Body of pancreas (tissue), 4 donors: ENCODE measurements at regions not wholly inside any gene's neighbourhood (a gene's known extent, or its start where the extent isn't known, plus 50 kb on each side); places are given as distances from the start of the nearest gene placed in this dataset.

Experiments used
- ATAC-seq: fragments of 150-250 bp; one replicate; pipeline ENCODE4 v1.9.1; 2016
- DNase-seq, 4 donors: peaks; one replicate each; pipeline ENCODE4 v3.0.0-alpha.2; 2019
- H3K27ac ChIP-seq, 4 donors: fragments of 200-600 bp; sonication (generic); 1 replicate in 3 of 4; 2 replicates in 1 of 4; pipeline versions ENCODE4 v1.5.1 to v1.6.1; 2016 to 2019; ENCODE audit warnings: mild to moderate bottlenecking in 1 of 4, mixed read lengths in 1 of 4, moderate library complexity in 1 of 4
- H3K27me3 ChIP-seq, 2 donors: fragments of 200-600 bp; sonication (generic); one replicate each; pipeline ENCODE4 v1.6.0; 2016; ENCODE audit warnings: mild to moderate bottlenecking in 1 of 2
- H3K36me3 ChIP-seq, 2 donors: fragments of 200-600 bp; sonication (generic); replicated peaks in 1 of 2; 2 replicates each; pipeline ENCODE4 v1.5.1; 2016; ENCODE audit warnings: low read depth in 2 of 2; ENCODE audit not compliant: insufficient read depth in 1 of 2
- H3K4me1 ChIP-seq: fragments of 200-600 bp; sonication (generic); one replicate; pipeline ENCODE4 v1.6.0; 2016
- H3K4me3 ChIP-seq, 2 donors: fragments of 200-600 bp; sonication (generic); 1 replicate in 1 of 2; 2 replicates in 1 of 2; pipeline ENCODE4 v1.5.1; 2016 to 2019
- H3K9me3 ChIP-seq, 3 donors: fragments of 200-600 bp; sonication (generic); 1 replicate in 2 of 3; 2 replicates in 1 of 3; pipeline ENCODE4 v1.5.1; 2016
- POLR2A ChIP-seq, 3 donors: fragments of 450-650 bp; IDR thresholded peaks; one replicate each; pipeline ENCODE4 v1.6.1; 2016; ENCODE audit warnings: antibody characterized with exemption in 3 of 3, mild to moderate bottlenecking in 2 of 3
- WGBS, 2 donors: methylation state at CpG; one replicate each; pipeline ENCODE4 v1.1.5; 2017; 5-methylcytosine and 5-hydroxymethylcytosine counted together
- intact Hi-C: fragments of 100-400 bp; cut with DNase I; formaldehyde crosslinking; loops from one replicate; pipeline ENCODE4 v1.15.1; 2023
- TF ChIP-seq, protein P1 (sequence below), 7 experiments: fragments of 450-650 bp in 4 of 7; fragments of 200-600 bp in 3 of 7; sonication (generic) in 3 of 7; IDR thresholded peaks; one replicate each; pipeline ENCODE4 v1.5.1; 2016 to 2019; ENCODE audit warnings: antibody characterized with exemption in 7 of 7

DNA sequence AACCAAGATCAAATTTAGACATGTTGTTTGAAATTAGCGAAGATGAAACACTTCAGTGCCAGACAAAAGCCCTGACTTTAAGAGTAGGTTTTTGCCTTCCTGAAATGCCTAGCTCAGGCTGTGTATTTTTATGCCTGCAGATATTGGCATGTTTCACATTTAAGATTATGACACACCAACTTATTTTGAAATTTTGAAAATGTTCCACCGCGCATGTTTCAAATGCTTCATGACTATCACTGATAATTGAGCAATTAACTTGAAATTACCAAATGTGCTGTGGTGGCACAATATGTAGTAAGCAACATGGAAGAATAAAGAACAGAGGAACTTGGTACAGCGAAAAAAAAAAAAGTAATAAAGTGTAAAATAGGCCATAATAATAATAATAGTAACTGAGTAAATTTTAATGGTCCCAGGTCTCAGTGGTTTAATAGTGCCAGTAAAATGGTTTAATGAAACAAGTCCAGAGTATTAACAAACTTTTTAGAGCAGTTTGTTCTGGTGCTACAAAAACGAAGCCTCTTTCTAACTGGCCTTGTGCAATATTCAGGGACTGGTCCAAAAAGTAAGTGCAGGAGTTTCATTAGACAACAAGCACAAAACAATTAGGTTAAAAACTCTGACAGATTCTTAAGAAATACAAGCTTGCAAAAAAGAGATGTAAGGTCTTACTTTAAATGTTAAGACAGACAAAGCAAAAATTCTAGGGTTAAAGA is 112.5 kb upstream of the SOX6 start:
- TF ChIP-seq, protein P1, sequence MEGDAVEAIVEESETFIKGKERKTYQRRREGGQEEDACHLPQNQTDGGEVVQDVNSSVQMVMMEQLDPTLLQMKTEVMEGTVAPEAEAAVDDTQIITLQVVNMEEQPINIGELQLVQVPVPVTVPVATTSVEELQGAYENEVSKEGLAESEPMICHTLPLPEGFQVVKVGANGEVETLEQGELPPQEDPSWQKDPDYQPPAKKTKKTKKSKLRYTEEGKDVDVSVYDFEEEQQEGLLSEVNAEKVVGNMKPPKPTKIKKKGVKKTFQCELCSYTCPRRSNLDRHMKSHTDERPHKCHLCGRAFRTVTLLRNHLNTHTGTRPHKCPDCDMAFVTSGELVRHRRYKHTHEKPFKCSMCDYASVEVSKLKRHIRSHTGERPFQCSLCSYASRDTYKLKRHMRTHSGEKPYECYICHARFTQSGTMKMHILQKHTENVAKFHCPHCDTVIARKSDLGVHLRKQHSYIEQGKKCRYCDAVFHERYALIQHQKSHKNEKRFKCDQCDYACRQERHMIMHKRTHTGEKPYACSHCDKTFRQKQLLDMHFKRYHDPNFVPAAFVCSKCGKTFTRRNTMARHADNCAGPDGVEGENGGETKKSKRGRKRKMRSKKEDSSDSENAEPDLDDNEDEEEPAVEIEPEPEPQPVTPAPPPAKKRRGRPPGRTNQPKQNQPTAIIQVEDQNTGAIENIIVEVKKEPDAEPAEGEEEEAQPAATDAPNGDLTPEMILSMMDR (IDR thresholded peaks at IDR 0.05) = no peak
- TF ChIP-seq POLR2A (IDR thresholded peaks at IDR 0.05) = no peak
- intact Hi-C loops = no loop called here
- no peak for DNase-seq
- H3K4me1 ChIP-seq = no peaks in the 10 kb centered on the region
- WGBS, 2 donors = 80 to 83% methylated on average over 5 of the region's 5 CpGs
- no peak for ATAC-seq
- H3K36me3 ChIP-seq = no peaks in the 10 kb centered on the region
- no peaks in the 10 kb centered on the region for H3K27me3 ChIP-seq
- no peak overlapping the region for H3K27ac ChIP-seq
- no peaks in the 10 kb centered on the region for H3K9me3 ChIP-seq
- no peak overlapping the region for H3K4me3 ChIP-seq

DNA sequence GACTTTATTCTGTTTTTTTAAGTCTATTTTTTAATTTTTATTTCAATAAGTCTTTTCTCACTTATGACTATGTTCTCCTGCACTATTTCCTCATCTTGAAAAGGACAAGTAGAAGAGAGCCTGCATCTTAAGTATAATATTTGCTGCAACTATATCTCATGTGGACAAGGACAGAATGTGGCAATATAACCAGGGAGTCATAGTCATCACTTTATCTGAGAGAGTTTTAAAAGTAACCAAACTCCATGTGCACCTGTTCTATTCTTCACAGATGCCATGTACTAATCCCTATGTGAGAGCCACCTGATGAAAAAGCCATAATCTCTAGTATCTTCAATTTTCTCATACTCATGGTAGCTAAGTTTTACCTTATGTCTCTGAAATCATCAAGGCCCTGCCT is 104.2 kb upstream of the SOX6 start:
- H3K9me3 ChIP-seq = no peaks in the 10 kb centered on the region
- ATAC-seq (no peak), DNase-seq (no peak)
- no peak overlapping the region for H3K27ac ChIP-seq
- intact Hi-C loops = no loop called here
- H3K36me3 ChIP-seq = no peaks in the 10 kb centered on the region
- H3K27me3 ChIP-seq = no peaks in the 10 kb centered on the region
- no peak overlapping the region for H3K4me3 ChIP-seq
- no peak for TF ChIP-seq POLR2A (IDR thresholded peaks at IDR 0.05)
- TF ChIP-seq, protein P1 (IDR thresholded peaks at IDR 0.05) = no peak
- no peaks in the 10 kb centered on the region for H3K4me1 ChIP-seq

DNA sequence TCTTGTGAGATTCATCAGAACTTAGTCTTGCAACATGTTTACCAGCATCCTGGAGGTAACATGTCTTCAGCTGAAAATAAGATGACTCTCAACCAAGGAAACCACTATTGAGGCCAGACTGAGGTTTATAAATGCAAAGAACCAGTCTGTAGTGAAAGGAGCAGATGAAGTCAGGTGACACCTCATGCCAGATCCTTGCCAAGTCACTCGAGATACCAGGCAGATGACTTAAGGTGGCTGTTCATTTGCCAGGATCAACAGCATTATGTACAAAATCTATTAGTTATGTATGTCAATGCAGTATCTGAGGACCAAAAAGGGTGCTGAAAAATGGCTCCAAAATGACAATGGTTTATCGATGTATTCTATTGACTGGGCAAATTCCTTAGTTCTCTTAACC is 100.0 kb upstream of the SOX6 start:
- WGBS, 2 donors = 25 to 28% methylated on average over 2 of the region's 2 CpGs
- Histone ChIP-seq H3K27me3 (no peaks in the 10 kb centered on the region), H3K27ac (no peak overlapping the region), H3K36me3 (no peaks in the 10 kb centered on the region), H3K4me3 (no peak overlapping the region), H3K9me3 (no peaks in the 10 kb centered on the region), H3K4me1 (no peaks in the 10 kb centered on the region)
- TF ChIP-seq POLR2A (IDR thresholded peaks at IDR 0.05) = no peak
- TF ChIP-seq, protein P1 (IDR thresholded peaks at IDR 0.05) = no peak
- ATAC-seq (no peak), DNase-seq (no peak)
- intact Hi-C loops = no loop called here

DNA sequence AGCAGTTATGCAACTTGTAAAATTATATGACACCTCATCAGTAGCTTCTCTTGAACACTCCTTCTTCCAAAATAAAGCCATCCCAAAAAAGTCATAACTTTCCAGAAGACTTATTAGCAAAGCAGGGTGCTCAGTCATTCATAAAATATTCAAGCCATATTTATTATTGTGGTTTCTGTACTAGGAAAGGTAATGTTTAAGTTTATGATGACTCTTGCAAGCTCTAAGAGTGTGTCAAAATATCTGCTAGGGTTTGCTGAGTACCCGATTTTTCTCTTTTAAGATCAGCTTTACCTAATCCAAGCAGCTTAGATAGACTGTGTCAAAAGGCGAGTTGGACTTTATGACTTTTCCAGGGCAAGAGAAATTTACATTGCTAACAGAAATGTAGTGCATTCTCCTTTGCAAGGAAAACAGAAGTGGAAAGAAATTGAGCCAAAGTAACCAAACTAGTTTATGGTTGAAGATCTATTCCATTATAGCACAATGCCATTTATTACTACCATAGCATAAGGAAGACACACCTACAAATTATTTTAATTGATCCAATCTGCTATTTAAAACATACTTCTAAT is 98.0 kb upstream of the SOX6 start:
- intact Hi-C loops = no loop called here
- no peaks in the 10 kb centered on the region for H3K27me3 ChIP-seq
- H3K27ac ChIP-seq = no peak overlapping the region
- no peak for DNase-seq
- H3K4me1 ChIP-seq = no peaks in the 10 kb centered on the region
- H3K4me3 ChIP-seq = no peak overlapping the region
- TF ChIP-seq POLR2A (IDR thresholded peaks at IDR 0.05) = no peak
- TF ChIP-seq, protein P1 (IDR thresholded peaks at IDR 0.05) = no peak
- no peaks in the 10 kb centered on the region for H3K36me3 ChIP-seq
- 63 to 76% methylated on average over 2 of the region's 2 CpGs for WGBS, 2 donors
- no peak for ATAC-seq
- no peaks in the 10 kb centered on the region for H3K9me3 ChIP-seq
